RWPE1 (cell line): ENCODE measurements at regions not wholly inside any gene's neighbourhood (a gene's known extent, or its start where the extent isn't known, plus 50 kb on each side); places are given as distances from the start of the nearest gene placed in this dataset.

Source experiments
- CTCF ChIA-PET: fragments of 350-600 bp; sonication (Branson Sonifier 250); formaldehyde crosslinking; extraction: SDS; loops from one replicate; lab custom pipeline; 2021; lab: Yijun Ruan, JAX
- POLR2A ChIA-PET: fragments of 400-600 bp; formaldehyde crosslinking; extraction: SDS; loops from one replicate; lab custom pipeline; 2020; ENCODE audit warnings: antibody characterized with exemption; ENCODE audit not compliant: low non-redundant PET; lab: Yijun Ruan, JAX
- DNase-seq: peaks from one replicate; pipeline ENCODE4 v3.0.0; 2012; ENCODE audit warnings: low spot score
- H3K27ac ChIP-seq: fragments of 450-650 bp; 2 replicates; pipeline ENCODE4 v1.5.1; 2017
- TF ChIP-seq, protein P1 (sequence below): fragments of 450-650 bp; conservative IDR thresholded peaks from 2 replicates; pipeline ENCODE4 v1.5.1; 2017; ENCODE audit warnings: low read depth, mild to moderate bottlenecking

DNA sequence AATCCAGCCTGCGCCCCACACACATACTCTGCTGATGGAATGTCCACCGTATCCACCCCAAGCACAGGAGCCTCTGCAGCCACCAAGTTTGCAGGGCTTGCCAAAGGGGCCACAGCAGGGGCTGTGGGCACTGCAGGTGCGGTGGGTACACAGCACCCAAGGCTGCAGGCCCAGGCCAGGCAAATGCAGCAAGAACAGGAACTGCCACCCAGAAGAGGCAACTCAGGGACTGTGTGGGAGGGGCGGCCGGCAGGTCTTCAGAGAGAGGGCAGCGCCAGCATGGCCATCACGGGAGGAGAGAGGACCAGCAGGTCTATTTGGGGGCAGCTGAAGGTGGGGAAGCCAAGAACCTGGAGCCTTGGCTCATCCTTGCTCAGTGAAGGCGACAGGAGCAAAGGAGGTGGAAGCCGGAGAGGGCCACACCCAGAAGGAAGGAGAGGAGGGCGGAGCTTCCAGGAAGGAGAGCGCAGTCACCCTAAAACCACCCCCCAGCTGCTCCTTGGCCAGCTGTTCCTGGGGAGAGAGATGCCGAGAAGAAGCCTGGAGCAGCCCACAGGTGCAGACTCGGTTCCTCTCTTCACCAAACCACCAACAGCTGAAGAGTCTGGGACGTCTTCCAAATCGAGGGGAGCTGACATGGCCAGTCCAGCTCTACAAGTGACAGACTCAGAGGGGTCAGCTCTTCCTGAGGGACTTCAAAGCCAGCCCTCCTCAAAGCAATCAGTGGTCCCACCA, 265.1 kb upstream of the CDYL start:
- ChIA-PET CTCF (interaction anchor here (0.6 kb wide), 1 partner anchor 230 kb away, joined by 3 read pairs; no protein-coding TSS in a partner anchor), POLR2A (no interaction called here)
- TF ChIP-seq, protein P1, sequence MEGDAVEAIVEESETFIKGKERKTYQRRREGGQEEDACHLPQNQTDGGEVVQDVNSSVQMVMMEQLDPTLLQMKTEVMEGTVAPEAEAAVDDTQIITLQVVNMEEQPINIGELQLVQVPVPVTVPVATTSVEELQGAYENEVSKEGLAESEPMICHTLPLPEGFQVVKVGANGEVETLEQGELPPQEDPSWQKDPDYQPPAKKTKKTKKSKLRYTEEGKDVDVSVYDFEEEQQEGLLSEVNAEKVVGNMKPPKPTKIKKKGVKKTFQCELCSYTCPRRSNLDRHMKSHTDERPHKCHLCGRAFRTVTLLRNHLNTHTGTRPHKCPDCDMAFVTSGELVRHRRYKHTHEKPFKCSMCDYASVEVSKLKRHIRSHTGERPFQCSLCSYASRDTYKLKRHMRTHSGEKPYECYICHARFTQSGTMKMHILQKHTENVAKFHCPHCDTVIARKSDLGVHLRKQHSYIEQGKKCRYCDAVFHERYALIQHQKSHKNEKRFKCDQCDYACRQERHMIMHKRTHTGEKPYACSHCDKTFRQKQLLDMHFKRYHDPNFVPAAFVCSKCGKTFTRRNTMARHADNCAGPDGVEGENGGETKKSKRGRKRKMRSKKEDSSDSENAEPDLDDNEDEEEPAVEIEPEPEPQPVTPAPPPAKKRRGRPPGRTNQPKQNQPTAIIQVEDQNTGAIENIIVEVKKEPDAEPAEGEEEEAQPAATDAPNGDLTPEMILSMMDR, result no peak
- no peak for DNase-seq
- no peak overlapping the region for H3K27ac ChIP-seq

DNA sequence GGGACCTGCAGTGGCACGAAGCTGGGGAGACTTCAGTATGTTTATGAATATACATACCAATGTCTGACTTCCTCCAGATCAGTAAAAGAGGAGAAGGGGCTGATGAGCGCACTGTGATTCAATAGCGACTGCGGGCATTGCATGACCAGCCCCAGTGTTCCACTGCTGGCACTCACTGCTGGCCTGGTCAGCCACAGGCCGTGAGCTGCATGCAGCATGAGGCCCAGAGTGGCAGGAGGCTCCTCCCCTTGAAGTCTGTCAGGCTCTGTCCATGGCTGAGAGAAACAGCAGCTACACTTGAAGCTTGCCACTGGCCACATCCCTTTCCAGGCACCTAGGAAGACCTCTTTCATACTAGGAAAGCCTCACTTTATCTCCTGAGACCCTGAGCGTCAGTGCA, 265.9 kb upstream of the CDYL start:
- CTCF ChIA-PET, result no interaction called here
- POLR2A ChIA-PET, result no interaction called here
- TF ChIP-seq, protein P1, result no peak

DNA sequence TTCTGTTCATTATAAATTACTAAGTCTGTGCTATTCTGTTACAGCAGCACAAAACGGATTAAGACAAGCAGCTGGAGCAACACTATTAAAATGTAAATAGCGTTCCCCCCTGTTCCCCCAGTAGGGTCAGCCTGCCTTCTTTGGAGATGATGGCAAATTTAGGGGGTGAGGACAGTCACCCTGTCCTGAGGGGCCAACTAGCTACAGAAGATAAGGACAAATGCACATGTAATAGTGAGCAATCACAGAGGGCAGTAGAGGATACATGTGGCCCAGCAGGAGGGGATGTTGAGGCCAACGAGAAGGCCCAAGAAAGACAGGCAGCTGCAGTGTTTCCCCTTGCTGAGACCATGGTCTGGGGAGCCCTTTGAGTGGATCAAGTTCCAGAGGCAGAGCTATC, 266.7 kb upstream of the CDYL start:
- H3K27ac ChIP-seq, result no peak overlapping the region
- ChIA-PET POLR2A (no interaction called here), CTCF (interaction anchor here (0.6 to 0.7 kb wide), 2 partner anchors 270 to 1013 kb away, joined by 3 to 4 read pairs; no protein-coding TSS in a partner anchor)
- no peak for DNase-seq
- TF ChIP-seq, protein P1, result no peak

More for the DNA sequence above, 265.9 kb upstream of the CDYL start:
- H3K27ac ChIP-seq, result no peak overlapping the region
- DNase-seq, result no peak

DNA sequence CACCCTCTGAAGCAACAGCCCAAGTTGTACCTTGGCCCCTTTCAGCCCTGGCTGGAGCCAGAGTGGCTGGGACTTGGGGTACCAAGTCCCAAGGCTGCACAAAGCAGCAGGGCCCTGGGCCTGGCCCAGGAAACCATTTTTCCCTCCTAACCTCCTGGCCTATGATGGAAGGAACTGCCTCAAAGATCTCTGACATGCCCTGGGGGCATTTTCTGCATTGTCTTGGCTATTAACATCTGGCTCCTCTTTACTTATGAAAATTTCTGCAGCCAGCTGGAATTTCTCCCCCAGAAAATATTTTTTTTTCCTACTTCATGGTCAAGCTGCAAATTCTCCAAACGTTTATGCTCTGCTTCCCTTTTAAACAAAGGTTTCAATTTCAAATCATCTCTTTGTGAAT, 269.4 kb upstream of the CDYL start:
- CTCF ChIA-PET, result no interaction called here
- H3K27ac ChIP-seq, result no peak overlapping the region
- POLR2A ChIA-PET, result no interaction called here
- no peak for DNase-seq
- TF ChIP-seq, protein P1, result no peak

DNA sequence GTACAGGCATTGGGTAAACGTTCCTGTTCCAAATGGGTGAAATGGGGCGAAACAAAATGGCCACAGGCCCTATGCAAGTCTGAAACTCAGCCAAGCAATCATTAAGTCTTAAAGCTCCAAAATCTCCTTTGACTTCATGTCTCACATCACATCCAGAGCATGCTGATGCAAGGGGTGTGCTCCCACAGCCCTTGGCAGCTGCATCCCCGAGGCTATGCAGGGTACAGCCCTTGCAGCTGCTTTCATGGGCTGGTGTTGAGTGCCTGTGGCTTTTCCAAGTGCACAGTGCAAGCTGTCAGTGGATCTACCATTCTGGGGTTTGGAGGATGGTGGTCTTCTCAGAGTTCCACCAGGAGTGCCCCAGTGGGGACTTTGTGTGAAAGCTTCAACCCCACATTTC, 270.0 kb upstream of the CDYL start:
- CTCF ChIA-PET, result no interaction called here
- POLR2A ChIA-PET, result no interaction called here
- H3K27ac ChIP-seq, result no peak overlapping the region
- TF ChIP-seq, protein P1, result no peak
- DNase-seq, result no peak

DNA sequence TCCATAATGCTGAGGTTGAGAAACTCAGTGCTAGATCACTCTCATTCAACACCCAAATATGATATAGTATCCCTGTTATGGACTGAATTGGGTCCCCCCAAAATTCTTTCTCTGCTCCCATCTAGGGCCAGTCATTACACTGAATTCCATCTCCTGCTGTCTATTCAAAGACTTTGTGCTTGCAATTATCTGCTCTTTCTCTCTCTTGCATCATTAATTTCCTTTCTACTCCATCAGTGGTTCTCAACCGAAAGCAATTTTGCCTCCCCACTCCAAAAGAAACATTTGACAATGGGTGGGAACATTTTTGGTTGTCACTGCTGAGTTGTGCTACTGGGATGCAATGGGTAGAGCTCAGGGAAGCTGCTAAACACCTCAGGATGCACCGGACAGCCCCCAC, 271.5 kb upstream of the CDYL start:
- H3K27ac ChIP-seq, result no peak overlapping the region
- TF ChIP-seq, protein P1, result no peak
- CTCF ChIA-PET, result no interaction called here
- no peak for DNase-seq
- POLR2A ChIA-PET, result no interaction called here
